Kidney glomerular epithelial cell (primary cell): ENCODE measurements at regions not wholly inside any gene's neighbourhood (a gene's known extent, or its start where the extent isn't known, plus 50 kb on each side); places are given as distances from the start of the nearest gene placed in this dataset.

ENCODE experiments used
- DNase-seq: peaks from one replicate; lab custom pipeline; 2025; lab: John Stamatoyannopoulos, UW

- DNase-seq = peak; percentile 39
These were observed 655.2 kb downstream of the EPHA4 start for GRCh38 chr2:220916931-220917330.

DNA sequence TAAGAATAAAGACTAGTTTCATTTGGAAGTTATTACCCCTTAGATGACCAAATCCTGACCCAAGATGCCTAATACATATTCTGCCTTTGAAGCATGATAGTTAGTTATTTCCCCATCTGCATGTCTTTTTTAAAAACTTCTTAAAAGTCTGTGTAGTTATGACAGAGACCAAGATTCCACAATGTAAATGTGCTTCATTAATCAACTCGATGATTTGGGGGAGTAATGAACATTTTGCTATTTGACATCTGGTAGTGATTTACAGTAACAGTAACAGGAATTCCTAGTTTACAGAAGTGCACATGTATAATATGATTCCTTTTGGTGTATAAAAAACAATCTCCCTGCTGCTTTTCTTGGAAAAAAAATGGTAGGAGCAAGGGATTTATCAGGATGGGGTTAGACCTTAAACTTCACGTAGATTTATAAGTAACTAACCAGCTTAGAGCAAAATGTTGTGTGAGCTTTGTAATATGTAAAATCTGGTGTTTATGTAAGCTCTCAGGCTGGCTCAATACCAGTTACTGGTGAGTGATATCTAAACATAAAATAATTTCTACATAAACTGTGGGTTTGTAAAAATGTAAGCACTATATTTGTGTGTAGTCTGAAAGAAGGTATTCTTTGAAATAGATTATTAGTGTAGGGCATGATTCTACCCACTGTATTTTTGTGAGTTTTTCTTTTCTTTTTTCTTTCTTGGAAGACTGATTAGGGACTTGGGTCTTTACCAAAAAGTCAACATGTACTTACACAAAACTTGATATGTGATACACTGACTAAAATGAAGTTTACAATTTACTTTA lies 641.6 kb downstream of the EPHA4 start:
- no peak for DNase-seq

GRCh38 chr2:220931491-220931890 lies 640.6 kb downstream of the EPHA4 start:
- no peak for DNase-seq

DNA sequence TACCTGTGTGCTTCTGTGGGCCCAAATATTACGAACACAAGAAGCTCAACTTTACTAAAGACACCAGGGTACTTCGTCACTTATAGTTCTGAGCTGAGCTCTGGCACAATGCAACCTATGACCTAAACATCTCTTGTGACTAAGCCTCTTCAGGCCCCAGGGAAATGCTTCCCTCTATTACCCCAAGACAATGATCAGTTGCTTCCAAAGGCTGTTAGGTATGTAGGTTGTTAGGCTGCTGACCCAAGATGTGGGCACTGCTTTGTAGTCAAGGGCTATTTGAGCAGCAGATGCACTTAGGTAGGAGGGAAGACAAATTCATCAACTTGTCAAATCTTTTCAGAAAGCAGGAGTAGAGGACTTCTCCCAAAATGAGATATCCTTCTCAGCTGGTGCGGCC lies 640.1 kb downstream of the EPHA4 start:
- no peak for DNase-seq

DNA sequence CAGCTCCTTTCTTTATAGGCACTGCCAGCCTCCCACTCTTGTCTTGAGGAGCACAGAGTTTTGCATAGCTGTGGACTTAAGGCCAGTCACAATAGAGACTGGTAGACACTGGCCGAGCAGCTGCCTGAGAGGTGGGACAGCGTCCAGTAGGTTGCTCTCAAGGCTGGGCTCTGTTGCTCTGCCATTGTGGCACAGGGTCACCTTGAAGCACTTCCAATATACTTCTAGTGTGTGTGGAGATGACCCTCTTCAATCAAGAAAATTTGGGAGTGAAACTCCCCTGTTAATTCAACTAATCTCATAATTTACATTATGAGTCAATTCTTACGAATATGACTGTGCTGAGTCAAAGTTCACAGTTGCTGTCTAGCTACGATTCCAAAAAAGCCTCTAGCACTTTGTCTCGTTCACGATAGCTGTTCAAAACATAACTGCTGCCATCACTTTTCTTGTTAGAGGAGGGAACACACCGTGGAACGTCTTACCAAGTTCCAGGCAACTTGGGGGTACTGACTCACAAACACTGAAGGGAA lies 636.2 kb downstream of the EPHA4 start:
- no peak for DNase-seq

- no peak for DNase-seq
These were observed 635.4 kb downstream of the EPHA4 start for GRCh38 chr2:220936641-220937197.

GRCh38 chr2:220937245-220937644 lies 634.9 kb downstream of the EPHA4 start:
- no peak for DNase-seq

DNA sequence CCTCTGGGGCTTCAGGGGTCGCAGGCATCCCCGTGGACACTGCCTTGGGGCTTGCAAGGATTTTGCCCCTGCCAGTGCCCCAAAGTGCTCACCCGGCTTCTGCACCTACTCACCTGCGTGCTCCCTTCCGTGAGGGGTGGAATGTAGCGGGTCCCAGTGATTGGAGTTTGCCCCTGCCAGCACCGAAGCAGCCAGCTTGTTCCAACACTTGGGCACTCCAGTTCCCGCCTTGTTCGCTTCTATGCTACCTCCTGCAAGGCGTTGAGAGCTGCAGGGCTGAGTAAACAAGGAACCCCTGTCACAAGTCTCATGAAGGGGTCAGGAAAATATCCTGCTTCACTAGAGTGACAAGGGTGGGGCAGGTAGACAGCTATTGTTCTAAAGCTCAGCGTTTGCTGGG lies 631.5 kb downstream of the EPHA4 start:
- no peak for DNase-seq

GRCh38 chr2:220941683-220942082 lies 630.4 kb downstream of the EPHA4 start:
- DNase-seq = no peak

DNA sequence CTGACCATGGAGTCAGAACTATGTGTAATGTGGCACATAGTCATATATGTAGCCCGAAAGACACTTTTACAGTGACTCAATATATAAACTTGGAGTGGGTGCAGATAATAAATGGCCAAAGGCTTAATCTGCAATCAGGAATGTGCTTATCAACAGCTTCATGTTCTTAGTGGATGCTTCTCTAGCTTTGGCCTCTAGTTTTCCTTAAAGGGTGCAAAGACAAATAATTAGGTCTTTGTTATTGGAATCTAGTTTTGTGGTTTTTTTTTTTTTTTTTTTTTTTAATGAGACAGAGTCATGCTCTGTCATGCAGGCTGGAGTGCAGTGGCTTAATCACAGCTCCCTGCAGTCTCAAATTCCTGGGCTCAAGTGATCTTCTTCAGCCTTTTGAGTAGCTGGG lies 625.6 kb downstream of the EPHA4 start:
- DNase-seq = peak; percentile 57

- no peak for DNase-seq
These were observed 623.5 kb downstream of the EPHA4 start for GRCh38 chr2:220948579-220948978.

DNA sequence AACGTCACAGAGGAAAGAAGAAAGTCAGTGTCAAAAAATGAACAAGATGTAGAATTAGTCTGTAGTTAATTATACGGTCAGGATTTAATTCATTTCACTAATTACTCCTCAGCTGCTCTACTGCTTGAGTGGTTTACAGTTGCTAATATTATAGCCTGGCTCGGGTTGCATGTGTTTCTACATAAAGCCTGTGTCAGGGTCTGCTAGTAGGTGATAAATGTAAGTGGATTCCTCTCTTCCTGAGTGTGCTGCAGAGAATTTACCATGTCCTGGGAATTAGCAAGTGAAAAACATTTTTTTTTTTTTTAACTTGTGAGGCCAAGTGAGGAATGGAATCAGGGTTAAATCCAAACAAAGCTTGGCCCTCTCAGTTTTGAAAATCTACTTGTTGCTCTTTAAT lies 622.6 kb downstream of the EPHA4 start:
- DNase-seq = no peak

GRCh38 chr2:220955776-220956175 lies 616.3 kb downstream of the EPHA4 start:
- DNase-seq = no peak

DNA sequence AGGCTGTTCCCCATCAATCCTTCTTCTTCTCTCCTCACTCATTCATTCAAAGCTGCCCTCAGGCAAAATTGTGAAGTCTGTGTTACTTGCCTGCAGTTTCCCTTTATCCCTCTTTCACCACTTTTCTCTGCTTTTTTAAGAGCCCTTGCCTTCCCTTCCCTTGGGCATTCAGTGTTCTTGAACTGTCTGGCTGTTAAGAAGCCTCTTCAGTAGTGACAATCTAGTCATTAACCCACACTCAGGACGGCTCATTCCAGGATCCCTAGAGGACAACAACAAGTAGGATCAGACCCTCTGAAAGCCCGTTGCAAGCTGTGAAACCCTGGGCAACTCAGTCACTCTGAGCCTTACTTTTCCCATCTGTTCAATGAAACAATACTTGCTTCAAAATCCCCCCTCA lies 615.7 kb downstream of the EPHA4 start:
- DNase-seq = no peak

GRCh38 chr2:220959391-220959802 lies 612.7 kb downstream of the EPHA4 start:
- DNase-seq = no peak

DNA sequence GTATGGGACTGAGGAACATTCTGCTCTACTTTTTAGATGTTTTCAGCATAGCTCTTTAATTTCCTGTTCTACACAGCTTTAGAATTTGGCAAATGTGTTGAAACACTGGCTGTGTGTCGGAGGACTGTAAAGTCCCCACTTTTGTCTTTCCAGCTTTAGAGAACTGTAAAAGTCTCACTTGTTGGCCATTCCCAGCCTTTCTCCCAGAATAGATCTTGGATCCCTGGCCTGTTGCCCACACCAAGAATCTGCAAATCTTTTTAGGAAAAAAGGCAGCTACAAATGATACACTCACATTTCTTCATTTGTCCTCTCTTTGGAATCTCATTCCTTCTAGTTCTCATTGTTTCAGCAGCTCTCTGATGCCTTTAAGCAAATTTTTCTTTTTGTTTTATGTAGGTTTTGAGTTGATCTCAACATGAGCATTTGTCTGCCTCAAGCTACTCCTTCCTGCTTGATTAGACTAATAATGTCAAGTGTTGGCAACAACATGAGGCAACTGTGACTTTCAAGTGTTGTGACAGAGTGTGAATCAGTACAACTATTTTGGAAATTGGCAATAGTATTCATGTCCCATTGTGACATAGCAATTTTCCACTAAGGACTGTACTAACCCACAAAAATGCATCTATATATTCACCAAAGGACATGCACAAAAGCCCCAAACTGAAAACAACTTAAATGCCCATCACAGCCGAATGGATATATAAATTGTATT lies 610.8 kb downstream of the EPHA4 start:
- no peak for DNase-seq

DNA sequence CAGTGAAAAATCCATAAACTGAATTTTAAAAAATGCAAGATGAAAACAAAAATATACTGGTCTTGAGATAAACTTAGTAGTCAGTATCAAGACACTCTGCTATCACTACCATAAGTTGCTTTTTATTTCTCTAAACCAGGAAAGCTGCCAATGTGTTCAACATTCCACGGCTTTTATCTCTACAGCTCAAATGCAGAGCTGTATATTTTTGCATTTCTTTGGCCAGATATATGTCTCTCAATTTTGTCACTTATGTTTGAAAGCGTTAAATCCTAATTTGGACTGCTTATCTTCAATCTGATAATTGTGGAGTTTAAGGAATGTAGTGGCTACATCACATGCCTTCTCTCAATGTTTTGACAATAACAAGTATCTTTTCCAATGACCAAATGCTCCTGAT lies 609.5 kb downstream of the EPHA4 start:
- no peak for DNase-seq

GRCh38 chr2:220963076-220963475 lies 609.0 kb downstream of the EPHA4 start:
- no peak for DNase-seq

DNA sequence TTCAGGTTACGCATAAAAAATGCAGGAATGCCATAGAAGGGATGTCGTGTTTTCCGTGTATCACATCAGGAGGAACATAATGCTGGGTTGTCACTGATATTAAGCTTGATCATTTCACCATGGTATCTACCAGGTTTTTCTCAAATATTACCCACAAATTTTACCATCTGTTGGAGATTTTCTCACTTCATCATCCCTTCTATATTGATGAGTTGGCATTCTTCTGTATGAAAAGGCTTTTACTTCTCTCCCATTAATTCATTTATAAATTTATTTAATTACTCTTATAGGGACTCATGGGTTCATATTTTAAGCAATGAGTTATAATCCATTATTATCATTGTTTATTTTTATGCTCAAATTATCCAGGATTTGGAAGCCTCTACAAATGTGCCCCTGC lies 608.2 kb downstream of the EPHA4 start:
- DNase-seq = no peak

- peak; percentile 90 for DNase-seq
These were observed 605.5 kb downstream of the EPHA4 start for GRCh38 chr2:220966636-220967035.

- no peak for DNase-seq
These were observed 602.8 kb downstream of the EPHA4 start for GRCh38 chr2:220969348-220969747.

DNA sequence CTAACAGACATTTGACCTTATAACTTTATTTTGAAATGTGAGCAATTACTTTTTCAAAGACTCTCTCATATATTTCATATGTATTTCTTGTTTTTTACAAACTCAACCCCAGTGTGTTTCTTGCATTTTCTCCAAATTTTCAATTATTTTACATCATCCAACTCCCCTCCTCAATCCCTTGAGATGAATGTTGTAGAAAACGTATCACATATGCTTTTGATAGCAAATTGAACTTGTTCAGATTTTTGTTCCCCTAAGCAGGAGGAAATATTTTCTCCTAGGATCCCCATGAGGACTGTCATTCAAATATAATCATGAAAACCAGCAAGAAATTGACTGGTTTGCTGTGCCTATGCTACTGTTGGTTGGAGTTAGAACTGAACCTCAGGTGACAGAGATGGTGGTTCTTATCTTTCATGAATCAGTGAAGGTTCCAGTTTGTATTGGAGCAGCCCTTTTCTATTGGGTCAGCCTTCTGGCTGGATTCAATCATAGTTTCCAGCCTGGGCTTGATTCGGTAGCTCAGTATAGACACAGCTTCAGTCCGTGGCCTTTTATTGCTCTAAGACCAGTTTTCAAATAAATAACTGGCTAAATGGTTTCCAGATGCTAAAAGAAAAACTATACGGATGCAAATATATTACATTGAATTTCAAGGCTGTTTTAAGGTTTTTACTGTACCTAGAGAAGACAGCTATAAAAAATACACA lies 591.0 kb downstream of the EPHA4 start:
- no peak for DNase-seq
